ENCODE measurements at regions not wholly inside any gene's neighbourhood (a gene's known extent, or its start where the extent isn't known, plus 50 kb on each side); places are given as distances from the start of the nearest gene placed in this dataset.

DNA sequence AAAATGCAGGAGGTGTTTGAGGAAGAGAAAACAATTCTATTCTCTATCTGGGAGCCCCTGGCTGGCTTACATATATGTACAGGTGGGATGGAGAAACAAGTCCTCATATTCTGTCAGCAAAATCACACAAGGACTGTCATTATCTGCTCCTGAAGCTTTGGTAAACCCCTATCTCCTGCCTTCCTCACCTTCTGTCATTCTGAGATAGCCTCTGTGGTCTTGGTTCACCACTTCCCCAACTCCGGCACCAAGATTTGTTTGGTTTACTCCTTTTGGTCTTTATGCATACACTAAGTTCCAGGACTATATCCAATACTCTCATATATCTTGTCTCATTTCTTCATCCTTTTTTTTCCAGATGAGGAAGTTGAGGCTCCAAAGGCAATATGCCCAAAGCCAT lies 551.1 kb downstream of the PLPP3 start:
- POLR2A ChIA-PET, result no interaction called here
- no peak for DNase-seq (ENCODE audit: low read depth, low spot score)
- CTCF ChIA-PET, result no interaction called here
- no peak overlapping the region for H3K4me3 ChIP-seq (ENCODE audit: low read depth, low read length)
- no peak for TF ChIP-seq CTCF (IDR thresholded peaks at IDR 0.05; ENCODE audit: insufficient read depth, low read length, missing control alignments)

DNA sequence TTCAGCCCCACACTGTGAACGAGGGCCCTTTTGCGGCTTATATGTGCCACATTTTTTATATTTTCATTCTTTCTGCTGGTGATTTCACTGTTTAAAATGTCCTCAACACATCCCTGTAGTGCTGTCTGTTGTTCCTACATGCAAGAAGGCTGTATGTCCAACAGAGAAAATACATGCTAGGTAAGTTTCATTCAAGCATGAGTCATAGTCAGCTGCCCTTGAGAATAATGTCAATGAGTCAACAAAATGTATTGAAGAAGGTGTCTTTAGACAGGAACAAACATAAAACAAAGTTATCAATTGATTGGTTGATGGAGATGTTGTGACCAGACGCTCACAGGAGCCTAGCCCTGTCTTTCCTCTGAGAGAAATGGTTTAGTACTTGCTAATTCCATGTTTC lies 553.4 kb downstream of the PLPP3 start:
- DNase-seq (ENCODE audit: low read depth, low spot score), result no peak
- H3K4me3 ChIP-seq (ENCODE audit: low read depth, low read length), result no peak overlapping the region
- no peak for TF ChIP-seq CTCF (IDR thresholded peaks at IDR 0.05; ENCODE audit: insufficient read depth, low read length, missing control alignments)
- ChIA-PET POLR2A (no interaction called here), CTCF (no interaction called here)

GRCh38 chr1:56024155-56024554 lies 555.2 kb downstream of the PLPP3 start:
- CTCF ChIA-PET, result no interaction called here
- no peak for DNase-seq (ENCODE audit: low read depth, low spot score)
- TF ChIP-seq CTCF (IDR thresholded peaks at IDR 0.05; ENCODE audit: insufficient read depth, low read length, missing control alignments), result no peak
- no peak overlapping the region for H3K4me3 ChIP-seq (ENCODE audit: low read depth, low read length)
- POLR2A ChIA-PET, result no interaction called here

GRCh38 chr1:56019922-56020321 lies 559.4 kb downstream of the PLPP3 start:
- ChIA-PET POLR2A (no interaction called here), CTCF (no interaction called here)
- TF ChIP-seq CTCF (IDR thresholded peaks at IDR 0.05; ENCODE audit: insufficient read depth, low read length, missing control alignments), result no peak
- DNase-seq (ENCODE audit: low read depth, low spot score), result no peak
- no peak overlapping the region for H3K4me3 ChIP-seq (ENCODE audit: low read depth, low read length)

GRCh38 chr1:56019472-56019871 lies 559.9 kb downstream of the PLPP3 start:
- H3K4me3 ChIP-seq (ENCODE audit: low read depth, low read length), result no peak overlapping the region
- TF ChIP-seq CTCF (IDR thresholded peaks at IDR 0.05; ENCODE audit: insufficient read depth, low read length, missing control alignments), result no peak
- no peak for DNase-seq (ENCODE audit: low read depth, low spot score)
- ChIA-PET CTCF (no interaction called here), POLR2A (no interaction called here)

DNA sequence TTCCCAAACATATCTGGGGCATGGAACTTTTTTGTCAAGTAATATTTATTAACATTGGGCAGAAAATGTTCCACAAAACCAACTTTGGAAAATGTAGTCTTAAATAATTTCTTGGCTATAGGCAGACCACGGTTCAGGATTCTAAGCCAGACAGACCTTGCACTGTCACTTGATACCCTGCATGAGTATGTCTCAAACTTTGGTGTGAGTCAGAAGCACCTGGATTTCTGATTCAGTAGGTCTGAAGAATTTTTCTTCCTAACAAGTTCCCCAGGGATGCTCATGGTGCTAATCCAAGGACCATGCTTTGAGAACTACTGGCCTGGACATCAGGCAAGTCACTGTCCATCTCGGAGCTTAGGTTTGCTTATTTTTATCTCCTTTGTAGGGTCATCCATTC lies 562.0 kb downstream of the PLPP3 start:
- ChIA-PET CTCF (interaction anchor here (1.4 kb wide), 1 partner anchor 13 kb away, joined by 3 read pairs; no protein-coding TSS in a partner anchor), POLR2A (no interaction called here)
- H3K4me3 ChIP-seq (ENCODE audit: low read depth, low read length), result no peak overlapping the region
- no peak for DNase-seq (ENCODE audit: low read depth, low spot score)
- TF ChIP-seq CTCF (IDR thresholded peaks at IDR 0.05; ENCODE audit: insufficient read depth, low read length, missing control alignments), result no peak

Data from AG04449 (cell line).